Umbilical cord (tissue), 1 donor: ENCODE measurements at regions not wholly inside any gene's neighbourhood (a gene's known extent, or its start where the extent isn't known, plus 50 kb on each side); places are given as distances from the start of the nearest gene placed in this dataset.
"Not testable (repeated sequence)": the region's sequence is repeated elsewhere in the genome, so short reads cannot be mapped to it uniquely, and the experiment has no call there.

ENCODE experiments used
- DNase-seq: peaks from one replicate; pipeline ENCODE4 v3.0.0-alpha.2; 2015; ENCODE audit warnings: low spot score

- DNase-seq = no peak
These were observed 560.0 kb downstream of the AMY1C start for GRCh38 chr1:104309673-104310072.

GRCh38 chr1:104315823-104316222, 566.1 kb downstream of the AMY1C start:
- no peak for DNase-seq

DNA sequence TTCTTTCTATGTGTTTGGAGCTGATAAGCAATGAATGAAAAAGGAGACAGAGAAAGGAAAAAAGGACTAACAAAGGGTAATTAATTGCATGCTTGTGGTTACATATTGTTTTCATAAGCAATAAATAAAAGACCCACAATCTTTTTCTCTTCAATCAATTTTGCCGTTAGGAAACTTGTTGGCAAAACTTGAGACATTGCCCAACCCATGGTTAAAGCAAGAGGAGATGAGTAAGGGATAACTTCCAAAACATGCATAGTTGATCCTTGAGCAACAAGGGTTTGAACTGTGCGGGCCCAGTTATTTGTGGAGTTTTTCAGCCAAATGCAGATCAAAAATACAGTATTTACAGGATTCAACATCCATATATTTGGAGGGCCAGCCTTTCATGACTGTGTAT, 572.4 kb downstream of the AMY1C start:
- DNase-seq = no peak

GRCh38 chr1:104329278-104329677, 579.6 kb downstream of the AMY1C start:
- no peak for DNase-seq

GRCh38 chr1:104331763-104332162, 582.1 kb downstream of the AMY1C start:
- no peak for DNase-seq

GRCh38 chr1:104337927-104338326, 588.2 kb downstream of the AMY1C start:
- DNase-seq = not testable (repeated sequence)

GRCh38 chr1:104341944-104342343, 592.2 kb downstream of the AMY1C start:
- no peak for DNase-seq

DNA sequence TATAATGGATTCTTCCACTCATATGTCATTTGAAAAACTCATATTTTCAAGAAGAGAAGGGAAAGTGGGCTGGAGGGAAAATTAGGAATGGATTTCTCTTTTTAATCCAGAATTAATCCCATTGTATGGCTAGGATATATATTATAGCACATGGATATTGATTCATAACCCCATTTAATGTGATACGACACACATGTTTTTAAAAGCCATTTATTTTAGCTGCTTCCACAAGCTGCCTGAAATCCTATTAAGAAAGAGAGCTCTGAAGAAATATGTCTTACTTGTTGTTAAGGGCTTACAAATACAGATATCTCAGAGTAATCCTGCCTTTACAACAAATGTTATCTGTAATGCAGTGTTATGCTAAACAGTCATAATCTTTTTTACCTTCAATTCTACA, 598.6 kb downstream of the AMY1C start:
- DNase-seq = no peak

GRCh38 chr1:104353580-104353979, 603.9 kb downstream of the AMY1C start:
- DNase-seq = no peak

DNA sequence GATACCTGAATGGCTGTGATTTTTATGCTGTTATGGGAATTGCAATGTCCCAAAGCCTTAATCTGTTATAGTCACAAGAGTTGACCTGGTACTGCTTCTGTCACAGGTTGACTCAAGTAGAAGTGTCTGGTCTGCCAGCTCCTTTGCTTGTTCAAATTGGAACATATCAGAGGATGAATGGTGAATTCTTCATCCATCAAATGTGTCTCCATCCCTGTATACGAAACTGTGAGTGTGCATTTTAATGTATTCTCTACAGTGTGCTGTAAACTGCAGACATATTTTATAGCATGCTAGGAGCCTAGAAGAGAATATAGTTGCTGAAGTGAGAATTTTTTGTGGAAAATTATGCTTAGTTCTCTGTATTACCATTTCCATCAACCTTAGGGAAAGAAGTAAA, 608.4 kb downstream of the AMY1C start:
- DNase-seq = no peak

DNA sequence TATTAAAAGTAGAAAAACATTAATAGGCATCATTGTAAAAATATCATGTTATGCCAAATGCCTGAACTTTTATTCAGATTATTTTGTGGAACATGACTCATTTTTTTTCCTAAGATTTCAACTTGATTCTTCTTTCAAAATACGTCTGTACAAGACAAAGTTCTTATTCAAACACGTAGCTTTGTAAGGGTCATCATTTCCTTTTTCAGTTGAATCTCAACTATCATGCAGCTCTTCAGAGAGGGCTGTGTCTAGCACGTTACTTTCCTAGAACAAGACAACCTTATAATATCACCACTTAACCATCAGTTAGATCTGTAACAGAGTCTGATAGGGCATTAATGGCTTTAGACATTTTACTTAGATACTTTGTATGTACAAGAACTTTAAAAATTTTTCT, 608.9 kb downstream of the AMY1C start:
- DNase-seq = no peak

- DNase-seq = no peak
These were observed 628.7 kb downstream of the AMY1C start for GRCh38 chr1:104378414-104378813.

DNA sequence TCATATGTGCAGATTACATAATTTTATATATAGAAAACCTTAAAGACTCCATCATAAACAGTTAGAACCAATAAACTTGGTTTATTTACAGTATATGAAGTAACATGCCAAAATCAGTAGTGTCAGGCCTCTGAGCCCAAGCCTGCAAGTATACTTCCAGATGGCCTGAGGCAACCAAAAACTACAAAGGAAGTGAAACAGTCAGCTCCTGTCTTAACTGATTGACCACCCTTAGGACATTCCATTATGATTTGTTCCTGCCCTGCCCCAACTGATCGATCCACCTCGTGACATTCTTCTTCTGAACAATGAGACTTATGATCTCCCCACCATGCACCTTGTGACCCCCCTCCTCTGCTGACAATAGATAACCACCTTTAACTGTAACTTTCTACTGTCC, 630.3 kb downstream of the AMY1C start:
- no peak for DNase-seq

GRCh38 chr1:104387716-104388508, 638.2 kb downstream of the AMY1C start:
- DNase-seq = no peak

- DNase-seq = no peak
These were observed 642.9 kb downstream of the AMY1C start for GRCh38 chr1:104392552-104392951.

- no peak for DNase-seq
These were observed 652.5 kb downstream of the AMY1C start for GRCh38 chr1:104402178-104402577.

GRCh38 chr1:104403883-104404282, 654.2 kb downstream of the AMY1C start:
- DNase-seq = no peak

DNA sequence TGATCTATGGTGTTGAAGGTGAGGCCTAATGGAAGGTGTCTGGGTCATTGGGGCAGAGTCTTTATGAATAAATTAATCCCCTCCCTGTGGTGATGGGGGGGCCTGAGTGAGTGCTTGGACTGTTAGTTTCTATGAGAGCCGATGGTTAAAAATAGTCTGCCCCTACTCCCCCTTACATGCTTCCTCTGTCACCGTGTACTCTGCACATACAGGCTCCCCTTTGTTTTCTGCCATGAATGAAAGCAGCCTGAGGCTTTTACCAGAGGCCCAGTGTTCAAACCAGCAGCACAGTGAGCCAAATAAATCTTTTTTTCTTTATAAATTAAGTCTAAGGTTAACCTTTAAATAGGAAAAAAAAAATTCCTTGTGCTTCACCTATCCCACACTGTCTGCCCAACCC, 657.0 kb downstream of the AMY1C start:
- no peak for DNase-seq

DNA sequence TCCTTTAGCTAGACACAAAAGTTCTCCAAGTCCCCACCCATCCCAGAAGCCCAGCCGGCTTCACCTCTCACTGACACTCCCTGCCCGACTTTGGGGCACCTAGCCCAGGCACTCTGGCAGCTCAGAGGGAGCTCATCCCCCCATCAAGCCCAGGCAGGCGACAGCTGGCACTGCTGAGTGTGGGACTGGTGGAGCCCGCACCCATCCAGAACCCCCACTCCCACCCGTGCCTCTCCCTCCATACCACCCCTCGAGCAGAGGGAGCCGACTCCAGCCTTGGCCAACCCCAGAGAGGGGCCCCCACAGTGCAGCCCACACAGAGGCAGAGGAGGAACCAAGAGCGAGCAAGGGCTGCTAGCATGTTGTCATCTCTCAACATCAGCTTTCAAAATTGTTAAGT, 658.6 kb downstream of the AMY1C start:
- no peak for DNase-seq

GRCh38 chr1:104435255-104435654, 685.6 kb downstream of the AMY1C start:
- no peak for DNase-seq

DNA sequence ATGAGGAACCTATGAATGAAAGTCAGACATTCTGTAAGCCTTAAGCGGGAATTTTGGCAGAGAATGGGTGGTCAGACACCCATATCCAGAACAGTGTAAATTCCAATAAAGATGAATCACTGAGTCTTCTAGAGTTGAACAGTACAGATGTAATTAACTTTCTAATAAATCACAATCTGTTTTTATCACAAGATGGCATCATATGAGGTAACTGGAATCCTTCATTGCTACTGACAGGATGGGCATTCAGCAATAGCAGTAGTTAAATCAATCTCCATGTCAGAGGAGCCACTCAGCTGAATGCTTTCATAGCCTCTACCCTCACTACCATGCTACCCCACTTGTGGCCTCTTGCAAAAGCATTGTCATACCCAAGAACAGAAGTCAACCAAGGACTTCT, 690.3 kb downstream of the AMY1C start:
- no peak for DNase-seq

- DNase-seq = no peak
These were observed 707.0 kb downstream of the AMY1C start for GRCh38 chr1:104456724-104457123.

GRCh38 chr1:104459886-104460285, 710.2 kb downstream of the AMY1C start:
- DNase-seq = no peak

DNA sequence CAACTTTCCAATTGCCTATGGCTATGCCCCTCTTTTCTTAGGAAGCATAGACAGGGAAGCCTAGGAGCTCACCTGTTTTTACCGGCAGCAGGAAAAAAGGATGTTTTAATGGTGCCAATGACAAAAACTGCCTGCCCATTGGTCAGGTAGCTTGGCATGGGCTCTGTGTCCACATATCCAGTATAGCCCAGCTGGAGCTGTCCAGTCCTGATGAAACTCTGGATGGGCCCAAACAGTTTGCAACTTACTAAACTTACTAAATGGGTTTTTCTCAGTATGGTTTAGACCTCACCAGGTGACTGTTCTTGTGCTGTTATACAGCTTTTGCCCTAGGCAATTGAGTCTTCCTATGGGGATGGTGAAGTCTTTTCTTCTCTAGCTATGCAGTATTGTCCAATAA, 711.2 kb downstream of the AMY1C start:
- no peak for DNase-seq
